Fibroblast of villous mesenchyme (primary cell): ENCODE measurements at regions not wholly inside any gene's neighbourhood (a gene's known extent, or its start where the extent isn't known, plus 50 kb on each side); places are given as distances from the start of the nearest gene placed in this dataset.
A peak's percentile ranks its signal among the peaks of the same experiment; 100 is the strongest.
"Not testable (repeated sequence)": the region's sequence is repeated elsewhere in the genome, so short reads cannot be mapped to it uniquely, and the experiment has no call there.

Experiments
- DNase-seq: peaks from one replicate; pipeline ENCODE4 v3.0.0-alpha.2; 2010; ENCODE audit warnings: low read depth
- H3K4me3 ChIP-seq: 2 replicates; pipeline ENCODE4 v1.5.1; 2011; ENCODE audit warnings: low read depth, mild to moderate bottlenecking, low read length
- CTCF ChIP-seq: IDR thresholded peaks from 2 replicates; pipeline ENCODE4 v1.5.1; 2012; ENCODE audit warnings: low read depth, mild to moderate bottlenecking, low read length; ENCODE audit not compliant: insufficient read depth

- DNase-seq, result no peak
- TF ChIP-seq CTCF, result no peak
- no peak overlapping the region for H3K4me3 ChIP-seq
These were observed 188.3 kb downstream of the ETAA1 start for GRCh38 chr2:67585400-67585799.

- not testable (repeated sequence) for H3K4me3 ChIP-seq, DNase-seq
These were observed 192.0 kb downstream of the ETAA1 start for GRCh38 chr2:67589121-67589520.

GRCh38 chr2:67594522-67594921 is 197.4 kb downstream of the ETAA1 start:
- H3K4me3 ChIP-seq, DNase-seq: not testable (repeated sequence)

GRCh38 chr2:67596871-67597270 is 199.7 kb downstream of the ETAA1 start:
- DNase-seq, result no peak
- no peak for TF ChIP-seq CTCF
- H3K4me3 ChIP-seq, result no peak overlapping the region

- DNase-seq, result no peak
These were observed 202.4 kb downstream of the ETAA1 start for GRCh38 chr2:67599561-67599960.

GRCh38 chr2:67600222-67600871 is 203.2 kb downstream of the ETAA1 start:
- DNase-seq, result no peak
- no peak for TF ChIP-seq CTCF
- no peak overlapping the region for H3K4me3 ChIP-seq

More at GRCh38 chr2:67599561-67599960, 202.4 kb downstream of the ETAA1 start:
- no peak for TF ChIP-seq CTCF
- no peak overlapping the region for H3K4me3 ChIP-seq

- H3K4me3 ChIP-seq, result no peak overlapping the region
- peak; percentile 74 for DNase-seq
- TF ChIP-seq CTCF, result no peak
These were observed 203.8 kb downstream of the ETAA1 start for GRCh38 chr2:67600946-67601345.

GRCh38 chr2:67604360-67604759 is 207.2 kb downstream of the ETAA1 start:
- no peak overlapping the region for H3K4me3 ChIP-seq
- no peak for TF ChIP-seq CTCF
- DNase-seq, result no peak
